Astrocyte (in vitro differentiated cells and primary cell): ENCODE measurements at regions not wholly inside any gene's neighbourhood (a gene's known extent, or its start where the extent isn't known, plus 50 kb on each side); places are given as distances from the start of the nearest gene placed in this dataset.
A peak's percentile ranks its signal among the peaks of the same experiment; 100 is the strongest.

Experiments
- DNase-seq: peaks from one replicate; pipeline ENCODE4 v3.0.0-alpha.2; 2010; ENCODE audit warnings: low read depth
- FAIRE-seq: peaks from 2 replicates; lab custom pipeline; 2011; peaks lifted over from hg19 to GRCh38; lab: Jason Lieb, UNC
- H2AFZ ChIP-seq: 2 replicates; pipeline ENCODE4 v1.6.0; 2012; ENCODE audit warnings: low read depth, low read length, inconsistent platforms
- H3K27ac ChIP-seq: 2 replicates; pipeline ENCODE4 v1.5.1; 2011; ENCODE audit warnings: low read depth, low read length, inconsistent platforms
- H3K27me3 ChIP-seq: 2 replicates; pipeline ENCODE4 v1.6.0; 2011; ENCODE audit warnings: low read length, inconsistent platforms; ENCODE audit not compliant: insufficient read depth
- H3K36me3 ChIP-seq: 2 replicates; pipeline ENCODE4 v1.5.1; 2011; ENCODE audit warnings: low read length, inconsistent platforms; ENCODE audit not compliant: insufficient read depth
- H3K4me1 ChIP-seq: 2 replicates; pipeline ENCODE4 v1.5.1; 2011; ENCODE audit warnings: low read length, inconsistent platforms; ENCODE audit not compliant: insufficient read depth
- H3K4me2 ChIP-seq: 2 replicates; pipeline ENCODE4 v1.6.0; 2012; ENCODE audit warnings: low read length, inconsistent platforms
- H3K4me3 ChIP-seq: 2 replicates; pipeline ENCODE4 v1.5.1; 2011; ENCODE audit warnings: low read depth, mild to moderate bottlenecking, low read length, inconsistent platforms; ENCODE audit not compliant: insufficient read depth
- H3K79me2 ChIP-seq: 2 replicates; pipeline ENCODE4 v1.6.0; 2012; ENCODE audit warnings: mild to moderate bottlenecking, low read length, inconsistent platforms; ENCODE audit not compliant: insufficient read depth
- H3K9ac ChIP-seq: 2 replicates; pipeline ENCODE4 v1.6.0; 2012; ENCODE audit warnings: mild to moderate bottlenecking, low read length, inconsistent platforms
- H3K9me3 ChIP-seq: 2 replicates; pipeline ENCODE4 v1.5.1; 2012; ENCODE audit warnings: low read depth, mild to moderate bottlenecking, low read length, inconsistent platforms; ENCODE audit not compliant: insufficient read depth
- H4K20me1 ChIP-seq: 2 replicates; pipeline ENCODE4 v1.6.0; 2012; ENCODE audit warnings: low read length, inconsistent platforms; ENCODE audit not compliant: insufficient read depth
- H3K27ac Mint-ChIP-seq: one replicate; pipeline ENCODE4 v1.8.0; 2021; ENCODE audit warnings: mild to moderate bottlenecking, mixed read lengths; ENCODE audit not compliant: unreplicated experiment
- H3K27me3 Mint-ChIP-seq: one replicate; pipeline ENCODE4 v1.8.0; 2021; ENCODE audit warnings: low read depth, mixed read lengths; ENCODE audit not compliant: unreplicated experiment
- H3K36me3 Mint-ChIP-seq: one replicate; pipeline ENCODE4 v1.8.0; 2021; ENCODE audit warnings: low read depth, mixed read lengths; ENCODE audit not compliant: unreplicated experiment
- H3K4me1 Mint-ChIP-seq: one replicate; pipeline ENCODE4 v1.8.0; 2021; ENCODE audit warnings: low read depth, mixed read lengths; ENCODE audit not compliant: unreplicated experiment
- H3K4me3 Mint-ChIP-seq: one replicate; pipeline ENCODE4 v1.8.0; 2021; ENCODE audit warnings: mild to moderate bottlenecking, moderate library complexity, mixed read lengths; ENCODE audit not compliant: unreplicated experiment
- H3K9me3 Mint-ChIP-seq: one replicate; pipeline ENCODE4 v1.8.0; 2021; ENCODE audit warnings: mild to moderate bottlenecking, mixed read lengths; ENCODE audit not compliant: unreplicated experiment
- EZH2 ChIP-seq: IDR thresholded peaks from 2 replicates; pipeline ENCODE4 v1.6.1; 2012; ENCODE audit warnings: mild to moderate bottlenecking, low read length, inconsistent platforms; ENCODE audit not compliant: insufficient read depth
- TF ChIP-seq, protein P1 (sequence below): IDR thresholded peaks from 2 replicates; pipeline ENCODE4 v1.5.1; 2011; ENCODE audit warnings: low read depth, mild to moderate bottlenecking, inconsistent platforms, low read length, moderate library complexity; ENCODE audit not compliant: insufficient read depth

DNA sequence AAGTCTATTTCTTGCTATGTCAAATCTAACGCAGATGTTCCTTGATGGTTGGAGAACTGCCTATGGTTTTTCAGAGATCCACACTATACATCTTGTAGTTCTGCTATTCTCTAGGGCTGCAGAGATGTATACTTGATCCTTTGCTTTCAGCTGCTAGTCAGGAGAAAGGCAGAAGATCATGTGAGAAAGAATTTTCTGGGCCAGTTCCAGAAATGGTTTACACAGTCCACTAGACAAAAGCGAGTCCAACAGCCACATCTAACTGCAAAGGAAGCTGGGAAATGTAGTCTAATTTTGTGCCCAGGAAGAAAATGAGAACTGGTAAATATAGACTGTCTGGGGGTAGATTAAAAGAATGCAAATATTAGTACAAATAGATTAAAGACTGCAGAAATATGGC is 394.3 kb upstream of the SLIT2 start:
- no peak for DNase-seq

DNA sequence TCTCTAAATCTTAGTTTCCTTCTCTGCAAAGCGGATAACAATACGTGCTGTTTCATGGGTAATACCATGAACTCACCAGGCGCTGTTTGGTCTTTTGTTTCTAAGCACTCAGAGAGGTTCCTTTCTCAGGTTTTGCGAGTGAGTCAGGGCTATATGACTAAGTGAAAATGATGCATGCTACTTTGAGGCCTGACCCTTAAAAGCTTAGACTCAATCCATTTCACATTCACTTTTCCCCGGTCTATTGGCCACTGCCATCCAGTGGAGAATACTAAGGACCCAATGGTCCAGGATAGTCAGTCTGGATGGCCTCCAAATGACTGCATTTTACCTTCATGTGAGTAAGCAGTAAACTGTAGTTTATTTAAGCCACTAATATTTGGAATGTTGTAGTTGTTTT is 400.8 kb upstream of the SLIT2 start:
- Histone ChIP-seq H3K79me2 (no peaks in the 10 kb centered on the region), H3K9me3 (no peaks in the 10 kb centered on the region), H3K4me2 (peak overlapping the region; percentile 69), H3K4me1 (peaks cover 6% of the 10 kb centered on the region), H3K27me3 (no peaks in the 10 kb centered on the region), H3K36me3 (no peaks in the 10 kb centered on the region), H3K4me3 (no peak overlapping the region), H3K27ac (peak overlapping the region; percentile 79), H3K9ac (peak overlapping the region; percentile 61), H2AFZ (peak overlapping the region; percentile 66), H4K20me1 (no peaks in the 10 kb centered on the region)
- Mint-ChIP-seq H3K36me3 (no peaks in the 10 kb centered on the region), H3K4me1 (peaks cover 2% of the 10 kb centered on the region), H3K27me3 (no peaks in the 10 kb centered on the region), H3K27ac (peak overlapping the region; percentile 36), H3K9me3 (no peaks in the 10 kb centered on the region), H3K4me3 (no peak overlapping the region)
- TF ChIP-seq, protein P1, sequence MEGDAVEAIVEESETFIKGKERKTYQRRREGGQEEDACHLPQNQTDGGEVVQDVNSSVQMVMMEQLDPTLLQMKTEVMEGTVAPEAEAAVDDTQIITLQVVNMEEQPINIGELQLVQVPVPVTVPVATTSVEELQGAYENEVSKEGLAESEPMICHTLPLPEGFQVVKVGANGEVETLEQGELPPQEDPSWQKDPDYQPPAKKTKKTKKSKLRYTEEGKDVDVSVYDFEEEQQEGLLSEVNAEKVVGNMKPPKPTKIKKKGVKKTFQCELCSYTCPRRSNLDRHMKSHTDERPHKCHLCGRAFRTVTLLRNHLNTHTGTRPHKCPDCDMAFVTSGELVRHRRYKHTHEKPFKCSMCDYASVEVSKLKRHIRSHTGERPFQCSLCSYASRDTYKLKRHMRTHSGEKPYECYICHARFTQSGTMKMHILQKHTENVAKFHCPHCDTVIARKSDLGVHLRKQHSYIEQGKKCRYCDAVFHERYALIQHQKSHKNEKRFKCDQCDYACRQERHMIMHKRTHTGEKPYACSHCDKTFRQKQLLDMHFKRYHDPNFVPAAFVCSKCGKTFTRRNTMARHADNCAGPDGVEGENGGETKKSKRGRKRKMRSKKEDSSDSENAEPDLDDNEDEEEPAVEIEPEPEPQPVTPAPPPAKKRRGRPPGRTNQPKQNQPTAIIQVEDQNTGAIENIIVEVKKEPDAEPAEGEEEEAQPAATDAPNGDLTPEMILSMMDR: peak; percentile 45
- no peak for TF ChIP-seq EZH2
- peak; percentile 93 for DNase-seq
- FAIRE-seq: peak; percentile 69

More for the DNA sequence above, 394.3 kb upstream of the SLIT2 start:
- no peak overlapping the region for H2AFZ ChIP-seq
- peaks cover 2% of the 10 kb centered on the region for H3K36me3 Mint-ChIP-seq
- no peak for TF ChIP-seq EZH2
- TF ChIP-seq, protein P1: no peak
- no peak overlapping the region for H3K4me3 Mint-ChIP-seq
- no peak overlapping the region for H3K4me2 ChIP-seq
- H3K9me3 Mint-ChIP-seq: no peaks in the 10 kb centered on the region
- FAIRE-seq: no peak
- H3K27ac ChIP-seq: no peak overlapping the region
- H3K36me3 ChIP-seq: no peaks in the 10 kb centered on the region
- no peak overlapping the region for H3K9ac ChIP-seq
- no peak overlapping the region for H3K27ac Mint-ChIP-seq
- H3K4me1 ChIP-seq: no peaks in the 10 kb centered on the region
- H3K27me3 ChIP-seq: no peaks in the 10 kb centered on the region
- peaks cover 3% of the 10 kb centered on the region for H3K27me3 Mint-ChIP-seq
- no peaks in the 10 kb centered on the region for H3K4me1 Mint-ChIP-seq
- no peaks in the 10 kb centered on the region for H3K79me2 ChIP-seq
- no peaks in the 10 kb centered on the region for H3K9me3 ChIP-seq
- no peak overlapping the region for H3K4me3 ChIP-seq
- no peaks in the 10 kb centered on the region for H4K20me1 ChIP-seq

DNA sequence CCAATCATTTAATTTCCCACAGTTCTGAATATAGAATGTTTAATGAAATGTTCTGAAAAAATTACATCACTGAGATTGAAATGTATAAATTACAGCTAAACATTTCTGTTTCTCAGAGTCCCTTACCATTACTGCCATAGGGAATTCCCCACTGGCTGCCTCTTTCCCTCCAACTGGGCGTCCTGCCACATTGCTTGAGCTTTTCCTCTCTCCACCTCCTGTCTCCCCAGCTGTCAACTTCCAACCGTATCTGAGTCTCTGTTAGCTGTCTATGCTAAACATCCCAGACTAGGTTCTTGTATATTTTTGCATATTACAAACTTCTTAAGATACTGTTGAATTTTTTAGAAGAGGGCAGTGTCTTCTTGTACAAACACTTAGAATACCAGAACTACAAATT is 407.3 kb upstream of the SLIT2 start:
- H3K4me3 Mint-ChIP-seq: no peak overlapping the region
- no peak for FAIRE-seq

More for the DNA sequence above, 407.3 kb upstream of the SLIT2 start:
- Histone ChIP-seq H3K9ac (no peak overlapping the region), H3K9me3 (no peaks in the 10 kb centered on the region), H3K4me1 (no peaks in the 10 kb centered on the region), H2AFZ (no peak overlapping the region), H3K27ac (no peak overlapping the region), H3K4me3 (no peak overlapping the region), H3K4me2 (no peak overlapping the region), H3K27me3 (no peaks in the 10 kb centered on the region), H3K79me2 (no peaks in the 10 kb centered on the region), H4K20me1 (no peaks in the 10 kb centered on the region), H3K36me3 (no peaks in the 10 kb centered on the region)
- H3K4me1 Mint-ChIP-seq: no peaks in the 10 kb centered on the region
- H3K9me3 Mint-ChIP-seq: peaks cover 2% of the 10 kb centered on the region
- H3K27me3 Mint-ChIP-seq: no peaks in the 10 kb centered on the region
- TF ChIP-seq, protein P1: no peak
- TF ChIP-seq EZH2: no peak
- no peak overlapping the region for H3K27ac Mint-ChIP-seq
- peak; percentile 24 for DNase-seq
- no peaks in the 10 kb centered on the region for H3K36me3 Mint-ChIP-seq
